ENCODE measurements at regions not wholly inside any gene's neighbourhood (a gene's known extent, or its start where the extent isn't known, plus 50 kb on each side); places are given as distances from the start of the nearest gene placed in this dataset.
"Not testable (repeated sequence)": the region's sequence is repeated elsewhere in the genome, so short reads cannot be mapped to it uniquely, and the experiment has no call there.

DNA sequence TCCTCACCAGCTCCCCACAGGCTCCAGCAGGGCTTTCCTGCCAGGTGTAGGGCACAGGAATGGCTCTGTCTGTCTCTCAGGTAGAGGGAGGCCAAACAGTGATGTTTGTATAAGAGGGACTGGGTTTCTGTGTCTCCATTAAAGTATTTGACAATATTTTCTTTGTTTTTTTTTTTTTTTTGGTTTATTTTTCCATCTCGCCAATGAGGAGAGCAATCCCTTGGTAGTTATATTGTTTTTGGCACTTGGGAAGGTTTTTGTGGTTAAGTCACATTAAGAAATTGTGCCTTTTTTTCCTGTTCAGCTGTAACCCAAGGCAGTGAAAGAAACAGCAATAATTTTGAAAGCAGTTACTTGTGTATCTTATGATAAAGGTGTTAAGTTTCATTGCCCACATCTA lies 234.6 kb upstream of the PRSS1 start:
- not testable (repeated sequence) for H3F3A ChIP-seq (replicated peaks; ENCODE audit: low read depth); H2AFZ ChIP-seq; H3K27ac Mint-ChIP-seq; H3K36me3 Mint-ChIP-seq (ENCODE audit: low read depth); H3K79me2 ChIP-seq (replicated peaks; ENCODE audit: insufficient read depth); H3K4me1 ChIP-seq (ENCODE audit: insufficient read depth); H3K36me3 ChIP-seq (ENCODE audit: insufficient read depth); DNase-seq (ENCODE audit: low spot score); H3K27me3 Mint-ChIP-seq (ENCODE audit: insufficient read depth, low read depth, poor library complexity); H3K9me3 Mint-ChIP-seq; H3K4me3 Mint-ChIP-seq; H3K9me2 ChIP-seq (ENCODE audit: insufficient read depth); ATAC-seq; H3K4me2 ChIP-seq; H3K27ac ChIP-seq (ENCODE audit: low read depth); H3K4me1 Mint-ChIP-seq; H3K27me3 ChIP-seq (ENCODE audit: insufficient read depth); H3K4me3 ChIP-seq; H4K20me1 ChIP-seq (replicated peaks; ENCODE audit: insufficient read depth)

DNA sequence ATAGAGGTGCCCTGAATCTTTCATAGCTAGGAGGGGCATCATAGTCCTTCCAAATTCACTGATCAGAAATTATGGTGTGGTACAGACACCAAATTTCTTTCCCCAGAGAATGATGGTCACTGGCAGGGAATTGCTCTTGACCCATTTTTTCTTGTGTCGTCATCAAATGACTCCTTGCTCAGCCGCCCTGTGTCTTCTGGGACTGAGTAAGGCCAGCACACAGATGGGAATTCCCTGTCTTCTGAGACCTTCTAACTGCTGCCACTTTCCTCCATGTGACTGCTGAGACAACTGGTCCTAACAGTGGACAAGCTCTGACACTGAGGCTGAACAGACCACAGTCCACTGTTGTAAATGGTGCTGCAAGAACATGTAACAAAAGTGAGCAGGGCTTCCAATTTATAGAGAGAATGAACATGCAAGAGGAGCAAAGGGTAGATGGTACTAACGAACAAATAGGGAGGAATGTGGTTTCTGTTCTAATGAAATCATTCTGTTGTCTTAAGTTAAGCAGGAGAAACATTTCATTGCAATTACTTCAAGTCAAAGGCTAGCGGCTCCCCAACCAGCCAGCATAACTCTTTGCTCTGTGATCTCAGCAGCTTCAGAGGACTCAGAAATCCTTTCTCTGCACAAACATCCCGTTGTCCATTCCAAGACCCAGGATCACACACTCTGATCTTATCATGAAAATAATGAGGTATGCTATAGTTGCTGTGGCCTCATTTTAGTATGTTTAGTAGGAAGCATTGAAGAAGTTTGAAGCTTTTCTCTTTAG lies 235.9 kb upstream of the PRSS1 start:
- Mint-ChIP-seq H3K27ac (no peak overlapping the region), H3K4me1 (peaks cover under 1% of the 10 kb centered on the region; the same call in 2 of the 3 replicates), H3K4me3 (no peak overlapping the region), H3K27me3 (ENCODE audit: insufficient read depth, low read depth, poor library complexity) (peaks cover under 1% of the 10 kb centered on the region), H3K36me3 (ENCODE audit: low read depth) (no peaks in the 10 kb centered on the region), H3K9me3 (no peaks in the 10 kb centered on the region)
- H3F3A ChIP-seq (replicated peaks; ENCODE audit: low read depth), result no peaks in the 10 kb centered on the region
- H3K36me3 ChIP-seq (ENCODE audit: insufficient read depth), result no peaks in the 10 kb centered on the region
- no peak overlapping the region for H3K4me3 ChIP-seq
- DNase-seq (ENCODE audit: low spot score) (no peak), ATAC-seq (no peak)
- H3K4me2 ChIP-seq, result no peak overlapping the region
- H3K79me2 ChIP-seq (replicated peaks; ENCODE audit: insufficient read depth), result no peaks in the 10 kb centered on the region
- H3K9me2 ChIP-seq (ENCODE audit: insufficient read depth), result no peaks in the 10 kb centered on the region
- H3K27me3 ChIP-seq (ENCODE audit: insufficient read depth), result no peaks in the 10 kb centered on the region
- H4K20me1 ChIP-seq (replicated peaks; ENCODE audit: insufficient read depth), result no peaks in the 10 kb centered on the region
- no peaks in the 10 kb centered on the region for H3K4me1 ChIP-seq (ENCODE audit: insufficient read depth)
- no peak for TF ChIP-seq STAT1 (IDR thresholded peaks at IDR 0.05; ENCODE audit: unreplicated experiment)
- TF ChIP-seq, protein P1, sequence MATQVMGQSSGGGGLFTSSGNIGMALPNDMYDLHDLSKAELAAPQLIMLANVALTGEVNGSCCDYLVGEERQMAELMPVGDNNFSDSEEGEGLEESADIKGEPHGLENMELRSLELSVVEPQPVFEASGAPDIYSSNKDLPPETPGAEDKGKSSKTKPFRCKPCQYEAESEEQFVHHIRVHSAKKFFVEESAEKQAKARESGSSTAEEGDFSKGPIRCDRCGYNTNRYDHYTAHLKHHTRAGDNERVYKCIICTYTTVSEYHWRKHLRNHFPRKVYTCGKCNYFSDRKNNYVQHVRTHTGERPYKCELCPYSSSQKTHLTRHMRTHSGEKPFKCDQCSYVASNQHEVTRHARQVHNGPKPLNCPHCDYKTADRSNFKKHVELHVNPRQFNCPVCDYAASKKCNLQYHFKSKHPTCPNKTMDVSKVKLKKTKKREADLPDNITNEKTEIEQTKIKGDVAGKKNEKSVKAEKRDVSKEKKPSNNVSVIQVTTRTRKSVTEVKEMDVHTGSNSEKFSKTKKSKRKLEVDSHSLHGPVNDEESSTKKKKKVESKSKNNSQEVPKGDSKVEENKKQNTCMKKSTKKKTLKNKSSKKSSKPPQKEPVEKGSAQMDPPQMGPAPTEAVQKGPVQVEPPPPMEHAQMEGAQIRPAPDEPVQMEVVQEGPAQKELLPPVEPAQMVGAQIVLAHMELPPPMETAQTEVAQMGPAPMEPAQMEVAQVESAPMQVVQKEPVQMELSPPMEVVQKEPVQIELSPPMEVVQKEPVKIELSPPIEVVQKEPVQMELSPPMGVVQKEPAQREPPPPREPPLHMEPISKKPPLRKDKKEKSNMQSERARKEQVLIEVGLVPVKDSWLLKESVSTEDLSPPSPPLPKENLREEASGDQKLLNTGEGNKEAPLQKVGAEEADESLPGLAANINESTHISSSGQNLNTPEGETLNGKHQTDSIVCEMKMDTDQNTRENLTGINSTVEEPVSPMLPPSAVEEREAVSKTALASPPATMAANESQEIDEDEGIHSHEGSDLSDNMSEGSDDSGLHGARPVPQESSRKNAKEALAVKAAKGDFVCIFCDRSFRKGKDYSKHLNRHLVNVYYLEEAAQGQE (IDR thresholded peaks at IDR 0.05; ENCODE audit: unreplicated experiment), result no peak
- TF ChIP-seq, protein P2, sequence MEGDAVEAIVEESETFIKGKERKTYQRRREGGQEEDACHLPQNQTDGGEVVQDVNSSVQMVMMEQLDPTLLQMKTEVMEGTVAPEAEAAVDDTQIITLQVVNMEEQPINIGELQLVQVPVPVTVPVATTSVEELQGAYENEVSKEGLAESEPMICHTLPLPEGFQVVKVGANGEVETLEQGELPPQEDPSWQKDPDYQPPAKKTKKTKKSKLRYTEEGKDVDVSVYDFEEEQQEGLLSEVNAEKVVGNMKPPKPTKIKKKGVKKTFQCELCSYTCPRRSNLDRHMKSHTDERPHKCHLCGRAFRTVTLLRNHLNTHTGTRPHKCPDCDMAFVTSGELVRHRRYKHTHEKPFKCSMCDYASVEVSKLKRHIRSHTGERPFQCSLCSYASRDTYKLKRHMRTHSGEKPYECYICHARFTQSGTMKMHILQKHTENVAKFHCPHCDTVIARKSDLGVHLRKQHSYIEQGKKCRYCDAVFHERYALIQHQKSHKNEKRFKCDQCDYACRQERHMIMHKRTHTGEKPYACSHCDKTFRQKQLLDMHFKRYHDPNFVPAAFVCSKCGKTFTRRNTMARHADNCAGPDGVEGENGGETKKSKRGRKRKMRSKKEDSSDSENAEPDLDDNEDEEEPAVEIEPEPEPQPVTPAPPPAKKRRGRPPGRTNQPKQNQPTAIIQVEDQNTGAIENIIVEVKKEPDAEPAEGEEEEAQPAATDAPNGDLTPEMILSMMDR (conservative IDR thresholded peaks at IDR 0.05; ENCODE audit: low read depth in 2 of 2), result no peak
- TF ChIP-seq CREB1 (CRISPR knock-in tag; IDR thresholded peaks at IDR 0.05; ENCODE audit: low read depth), result no peak
- TF ChIP-seq JUNB (IDR thresholded peaks at IDR 0.05; ENCODE audit: unreplicated experiment), result no peak
- TF ChIP-seq ZNF331 (CRISPR knock-in tag; IDR thresholded peaks at IDR 0.05; ENCODE audit: low read depth), result no peak
- TF ChIP-seq NANOG (IDR thresholded peaks at IDR 0.05; ENCODE audit: borderline replicate concordance), result no peak
- TF ChIP-seq POLR2AphosphoS5 (IDR thresholded peaks at IDR 0.05; ENCODE audit: low read depth), result no peak
- TF ChIP-seq, protein P3, sequence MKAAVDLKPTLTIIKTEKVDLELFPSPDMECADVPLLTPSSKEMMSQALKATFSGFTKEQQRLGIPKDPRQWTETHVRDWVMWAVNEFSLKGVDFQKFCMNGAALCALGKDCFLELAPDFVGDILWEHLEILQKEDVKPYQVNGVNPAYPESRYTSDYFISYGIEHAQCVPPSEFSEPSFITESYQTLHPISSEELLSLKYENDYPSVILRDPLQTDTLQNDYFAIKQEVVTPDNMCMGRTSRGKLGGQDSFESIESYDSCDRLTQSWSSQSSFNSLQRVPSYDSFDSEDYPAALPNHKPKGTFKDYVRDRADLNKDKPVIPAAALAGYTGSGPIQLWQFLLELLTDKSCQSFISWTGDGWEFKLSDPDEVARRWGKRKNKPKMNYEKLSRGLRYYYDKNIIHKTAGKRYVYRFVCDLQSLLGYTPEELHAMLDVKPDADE (IDR thresholded peaks at IDR 0.05), result no peak
- TF ChIP-seq ZNF114 (CRISPR knock-in tag; IDR thresholded peaks at IDR 0.05), result no peak
- no peak for TF ChIP-seq EZH2phosphoT487 (IDR thresholded peaks at IDR 0.05; ENCODE audit: unreplicated experiment)
- no peak overlapping the region for H3K27ac ChIP-seq (ENCODE audit: low read depth)
- H2AFZ ChIP-seq, result no peak overlapping the region

Measured in GM23338 (cell line).